HuH-7 (cell line): ENCODE measurements at regions not wholly inside any gene's neighbourhood (a gene's known extent, or its start where the extent isn't known, plus 50 kb on each side); places are given as distances from the start of the nearest gene placed in this dataset.

Experiments used
- DNase-seq: peaks from one replicate; pipeline ENCODE4 v3.0.0; 2011; ENCODE audit warnings: low spot score

DNA sequence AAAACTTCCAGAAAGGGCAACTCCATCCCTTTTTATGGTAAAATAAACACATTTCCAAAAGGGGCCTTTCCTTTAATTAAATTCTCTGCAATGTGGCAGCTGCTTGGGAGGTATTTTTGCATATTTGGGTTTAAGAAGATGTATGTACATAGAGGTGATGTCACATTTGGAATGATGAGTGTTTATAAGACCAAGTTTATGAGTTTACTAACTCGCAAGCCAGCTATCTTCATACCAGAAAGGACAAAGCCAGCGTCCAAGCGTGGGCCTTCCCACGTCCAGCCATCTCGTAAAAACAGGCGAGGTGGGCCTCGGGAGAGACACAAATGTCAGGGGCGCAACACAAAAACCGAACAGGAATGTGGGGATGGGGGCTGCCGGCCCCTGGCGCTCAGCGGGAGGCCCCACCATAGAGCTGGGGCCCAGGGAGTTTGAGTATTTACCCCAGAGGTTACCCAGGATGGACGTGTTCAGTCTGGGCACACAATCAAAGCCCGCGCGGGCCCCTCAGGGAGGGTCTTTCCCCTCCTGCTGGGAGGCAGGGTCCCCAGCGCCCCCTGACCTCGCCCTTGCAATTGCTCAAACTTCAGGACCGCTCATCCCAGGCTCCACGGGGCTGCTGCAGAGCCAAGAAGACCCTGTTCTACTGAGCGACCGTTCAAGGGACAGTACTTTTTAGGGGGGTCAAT lies 137.3 kb downstream of the TWIST2 start:
- no peak for DNase-seq

DNA sequence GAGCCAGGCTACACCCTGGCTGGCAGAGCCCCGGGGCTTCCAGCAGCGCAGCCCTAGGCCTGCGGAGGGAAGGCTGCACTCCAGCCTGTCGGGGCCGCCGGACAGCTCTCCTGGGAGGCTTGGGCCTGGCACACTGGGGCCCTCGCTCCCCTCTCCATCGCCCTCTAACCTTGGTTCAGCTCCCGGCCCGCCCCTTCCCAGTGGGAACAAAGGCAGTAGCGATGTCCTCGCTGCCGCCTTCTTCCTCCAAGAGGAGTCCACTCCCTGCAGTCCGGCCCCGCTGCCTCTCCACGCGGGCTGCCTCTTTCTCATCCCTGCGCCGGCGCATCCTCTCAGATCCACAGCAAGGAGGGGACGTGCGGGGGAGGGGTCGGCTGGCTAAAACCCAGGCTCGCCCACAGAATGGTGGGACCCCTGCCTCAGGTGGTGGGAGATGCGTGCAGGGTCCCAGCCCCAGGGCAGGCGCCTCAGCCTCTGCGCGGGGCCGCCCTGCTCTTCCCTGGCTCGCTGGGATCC lies 138.1 kb downstream of the TWIST2 start:
- DNase-seq, result no peak

DNA sequence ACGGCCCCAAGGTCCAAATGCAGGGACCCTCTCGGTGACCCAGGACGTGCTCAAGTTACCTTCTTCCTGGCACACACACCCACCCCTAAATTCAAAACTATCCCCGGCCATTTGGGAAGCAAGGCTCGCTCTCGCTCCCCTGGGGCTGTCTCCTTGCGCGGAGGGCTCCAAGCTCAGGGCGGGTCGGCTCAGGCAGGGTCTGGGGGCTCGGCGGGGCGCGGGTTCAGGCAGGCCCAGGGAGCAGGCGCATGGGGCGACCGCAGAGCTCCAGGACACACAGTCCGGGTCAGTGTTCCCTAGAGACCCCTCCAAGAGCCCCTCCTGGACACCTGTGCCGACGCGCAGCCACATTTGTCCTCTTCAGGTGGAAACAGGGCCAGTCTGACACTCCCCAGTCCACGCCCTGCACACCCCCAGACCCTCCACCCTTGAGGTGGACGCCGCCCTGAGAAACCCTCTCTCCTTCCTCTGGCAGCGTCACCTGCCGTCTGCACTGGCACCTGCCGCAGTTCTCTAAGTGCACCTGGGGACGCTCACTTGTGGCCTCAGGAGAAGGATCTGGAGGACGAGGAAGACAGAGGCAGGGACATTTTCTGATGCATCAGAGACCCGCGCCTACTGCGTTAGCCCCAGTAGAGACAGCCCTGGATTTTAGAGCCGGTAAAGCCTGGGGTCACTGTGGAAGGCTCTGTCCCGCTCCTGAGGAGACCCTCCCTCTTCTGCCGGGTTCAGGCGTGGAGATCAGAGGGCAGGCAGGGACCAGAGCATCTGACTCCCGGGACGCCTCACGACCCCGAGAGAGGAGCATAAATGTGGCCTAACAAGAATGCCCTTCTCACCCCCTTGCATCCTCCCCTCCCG lies 138.8 kb downstream of the TWIST2 start:
- DNase-seq, result no peak

DNA sequence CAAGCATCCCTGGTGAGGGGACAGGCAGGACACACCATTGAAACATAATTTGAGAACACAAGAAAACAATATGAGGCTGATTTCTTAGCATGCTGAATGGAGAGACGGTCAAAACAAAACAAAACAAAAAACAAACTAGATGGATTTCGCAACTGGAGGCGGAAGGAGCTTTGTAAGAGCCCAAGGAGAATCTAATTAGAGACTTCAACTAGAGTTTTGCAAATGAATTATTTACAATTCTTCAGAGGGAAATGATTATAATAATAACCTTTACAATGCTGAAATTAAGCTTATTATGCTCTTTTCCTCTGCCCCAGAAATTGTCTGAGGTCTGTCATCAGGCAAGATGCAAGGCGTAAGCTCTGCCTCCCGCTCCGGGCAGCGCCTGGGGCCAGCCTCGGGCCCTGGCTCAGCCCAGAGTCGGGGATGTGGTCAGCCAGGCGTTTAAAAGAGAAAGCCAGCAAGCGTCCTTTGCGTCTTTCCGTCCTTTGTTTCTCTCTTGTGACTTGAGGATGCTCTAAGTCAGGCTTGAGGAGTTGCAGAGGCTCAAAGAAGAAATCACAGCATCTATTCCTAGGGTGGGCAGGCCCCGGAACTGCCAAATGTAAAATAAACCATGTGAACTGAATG lies 139.6 kb downstream of the TWIST2 start:
- DNase-seq, result no peak

DNA sequence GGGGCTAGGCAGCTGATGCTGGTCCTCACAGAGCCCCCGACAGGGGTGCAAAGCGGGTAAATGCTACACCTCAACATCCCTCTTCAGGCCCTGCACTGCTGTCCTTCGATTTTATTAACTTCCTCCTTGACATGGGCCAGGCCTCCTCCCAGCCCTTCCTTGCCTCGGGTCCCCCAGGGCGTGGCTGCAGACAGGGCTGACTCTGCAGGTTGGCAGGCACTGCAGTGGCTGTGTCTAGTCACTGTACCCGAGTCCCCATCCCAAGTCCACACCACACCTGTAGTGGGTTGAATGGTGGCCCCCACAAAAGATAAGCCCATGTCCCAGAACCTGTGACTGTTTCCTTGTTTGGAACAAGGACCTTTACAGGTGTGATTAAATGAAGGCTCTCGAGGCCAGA lies 140.2 kb downstream of the TWIST2 start:
- no peak for DNase-seq

DNA sequence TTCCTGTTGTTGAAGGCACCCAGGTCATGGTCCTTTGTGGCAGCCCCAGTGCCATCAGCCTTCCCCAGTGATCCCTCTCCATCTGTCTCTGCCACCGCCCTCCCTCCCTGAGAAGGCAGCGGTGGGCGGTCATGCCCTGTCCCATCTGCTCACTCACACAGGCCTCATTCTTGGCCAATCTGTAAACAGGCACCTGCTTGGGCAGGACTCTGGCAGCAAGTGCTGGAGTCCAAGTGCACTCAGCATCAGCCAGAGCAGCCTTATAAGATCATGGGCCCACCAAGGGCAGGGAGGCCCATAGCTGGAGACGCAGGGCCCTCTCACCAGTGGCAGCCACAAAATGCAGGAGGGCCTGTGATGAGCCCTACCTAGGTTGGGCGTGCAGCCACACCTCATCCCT lies 140.9 kb downstream of the TWIST2 start:
- no peak for DNase-seq

DNA sequence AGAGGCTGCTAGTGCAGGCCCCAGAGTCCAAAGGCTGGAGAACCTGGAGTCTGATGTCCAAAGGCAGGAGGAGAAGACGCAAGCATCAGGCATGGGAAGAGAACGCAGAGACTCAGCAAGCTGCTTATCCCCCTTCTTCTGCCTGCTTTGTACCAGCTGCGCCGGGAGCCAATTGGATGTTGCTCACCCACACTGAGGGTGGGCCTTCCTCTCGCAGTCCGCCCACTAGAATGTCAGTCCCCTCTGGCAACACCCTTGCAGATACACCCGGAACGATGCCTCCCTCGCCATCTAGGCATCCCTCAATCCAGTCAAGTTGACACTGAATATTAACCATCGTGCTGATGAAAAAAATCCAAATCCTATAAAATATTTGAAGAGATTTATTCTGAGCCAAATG lies 141.6 kb downstream of the TWIST2 start:
- no peak for DNase-seq

DNA sequence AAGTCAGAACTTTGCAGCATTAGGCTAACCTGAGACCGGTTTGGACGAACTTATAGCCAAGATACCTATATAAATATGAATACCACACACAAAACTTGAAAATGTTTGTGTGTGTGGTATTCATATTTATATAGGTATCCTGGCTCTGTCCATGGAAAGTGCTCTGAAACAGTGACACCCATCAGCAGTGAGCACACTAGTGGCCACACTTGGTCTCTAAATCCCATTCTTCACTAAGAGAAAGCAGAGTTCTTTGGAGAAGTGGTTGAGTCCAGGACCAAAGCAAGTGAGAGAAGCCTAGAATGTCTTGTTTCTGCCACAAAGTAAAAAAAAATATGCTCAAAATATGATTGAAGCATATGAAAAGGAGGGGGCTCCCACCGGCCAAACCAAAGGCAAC lies 146.5 kb downstream of the TWIST2 start:
- no peak for DNase-seq

DNA sequence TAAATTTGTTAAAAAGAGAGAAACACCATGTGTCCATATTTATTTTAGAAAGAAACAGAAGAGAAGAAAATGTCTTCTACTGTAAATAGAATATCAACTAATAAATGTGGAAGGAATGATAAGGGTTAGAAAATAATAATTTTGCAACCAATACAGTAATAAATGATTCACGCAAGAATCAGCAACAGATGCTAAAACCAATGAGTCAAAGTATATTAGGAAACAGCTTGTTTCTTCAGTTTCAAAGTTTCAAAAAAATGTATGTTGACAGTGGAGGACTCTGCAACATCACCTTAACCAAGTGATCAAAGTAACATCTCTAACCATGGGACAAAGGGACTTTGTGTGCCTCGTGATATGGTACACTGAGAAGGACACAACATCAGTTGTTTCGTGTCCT lies 147.0 kb downstream of the TWIST2 start:
- DNase-seq, result no peak

DNA sequence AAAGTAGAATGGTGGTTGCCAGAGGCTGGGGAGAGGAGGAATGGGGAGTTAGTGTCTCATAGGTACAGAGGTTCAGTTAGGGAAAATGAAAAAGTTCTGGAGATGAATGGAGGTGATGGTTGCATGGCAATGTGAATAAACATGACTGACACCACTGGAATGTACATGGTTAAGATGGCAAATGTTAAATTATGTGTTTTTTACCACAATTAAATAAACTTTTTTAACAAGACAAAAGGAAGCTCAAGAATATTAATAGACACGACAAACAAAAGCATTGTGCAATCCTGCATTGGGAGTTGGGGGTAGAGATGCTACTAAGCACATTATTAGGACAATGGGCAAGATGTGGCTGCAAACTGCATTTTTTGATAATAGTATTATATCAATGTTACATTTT lies 147.7 kb downstream of the TWIST2 start:
- DNase-seq, result no peak

DNA sequence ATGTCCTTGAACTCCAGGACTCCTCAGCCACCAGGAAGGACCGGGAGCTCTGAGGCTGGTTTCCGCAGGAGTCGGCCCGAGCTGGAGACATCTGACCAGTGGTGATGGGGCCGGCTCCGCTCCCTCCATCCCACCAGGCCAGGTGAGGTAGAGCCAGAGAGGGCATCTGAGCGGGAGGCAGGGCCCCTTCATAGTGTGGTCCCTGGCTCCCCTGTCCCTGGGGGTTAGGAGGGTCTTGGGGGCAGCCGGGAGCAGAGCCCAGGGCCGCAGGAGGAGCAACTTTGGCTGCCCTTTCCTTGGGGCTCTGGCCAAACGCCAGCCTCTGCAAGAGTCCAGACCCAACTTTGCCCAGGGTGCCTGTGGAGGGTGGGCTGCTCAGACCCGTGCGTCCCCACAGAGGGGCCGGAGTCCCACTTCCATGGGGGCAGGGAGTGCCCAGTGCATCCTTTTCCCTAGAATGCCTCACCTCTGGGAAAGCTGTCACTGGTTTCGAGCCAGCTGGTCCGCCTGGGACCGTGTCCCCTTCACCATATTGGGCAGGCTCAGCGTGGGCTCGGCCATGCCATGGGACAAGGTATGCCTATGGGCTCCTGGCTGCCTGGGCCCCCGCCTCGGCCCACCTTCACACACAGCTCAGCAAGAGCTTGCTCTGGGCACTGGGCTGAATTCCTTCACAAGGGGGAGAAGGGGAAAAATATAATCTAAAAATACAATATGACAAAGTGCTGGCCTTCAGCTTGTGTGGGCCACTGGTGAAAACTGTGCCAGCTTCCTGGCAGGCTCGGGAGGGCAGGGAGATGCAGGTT lies 148.6 kb downstream of the TWIST2 start:
- no peak for DNase-seq

DNA sequence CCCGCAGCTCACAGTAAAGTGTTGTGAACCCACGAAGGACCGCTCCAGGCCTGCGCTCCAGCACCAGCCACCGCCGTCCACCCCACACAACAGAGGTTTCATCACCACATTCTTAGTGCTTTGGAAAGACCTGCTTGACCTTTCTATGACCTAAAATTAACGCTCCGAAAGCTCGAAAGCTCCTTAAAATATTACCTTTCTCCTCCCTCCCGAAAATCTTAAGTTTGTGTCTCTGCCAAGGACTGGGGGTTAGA lies 149.2 kb downstream of the TWIST2 start:
- DNase-seq, result no peak

DNA sequence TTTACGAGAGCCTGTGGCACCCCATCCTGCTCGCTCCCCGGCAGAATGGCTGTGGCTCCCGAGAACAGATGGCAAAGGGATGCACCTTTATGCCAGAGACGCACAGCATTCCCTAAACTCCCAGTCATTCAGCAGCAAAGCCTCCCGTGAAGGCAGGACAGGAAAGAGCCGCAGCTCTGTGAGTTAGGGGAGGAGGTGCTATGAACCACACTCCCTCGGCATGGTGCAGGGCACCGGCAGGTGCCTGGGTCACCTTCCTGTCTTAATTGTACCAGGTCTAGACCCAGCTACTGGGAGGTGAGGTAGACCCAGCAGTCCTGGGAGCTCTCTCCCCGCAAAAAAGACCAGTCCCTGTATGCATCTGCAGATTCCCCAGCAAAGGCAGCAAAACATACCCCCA lies 149.8 kb downstream of the TWIST2 start:
- no peak for DNase-seq
